ENCODE measurements at regions not wholly inside any gene's neighbourhood (a gene's known extent, or its start where the extent isn't known, plus 50 kb on each side); places are given as distances from the start of the nearest gene placed in this dataset.

DNA sequence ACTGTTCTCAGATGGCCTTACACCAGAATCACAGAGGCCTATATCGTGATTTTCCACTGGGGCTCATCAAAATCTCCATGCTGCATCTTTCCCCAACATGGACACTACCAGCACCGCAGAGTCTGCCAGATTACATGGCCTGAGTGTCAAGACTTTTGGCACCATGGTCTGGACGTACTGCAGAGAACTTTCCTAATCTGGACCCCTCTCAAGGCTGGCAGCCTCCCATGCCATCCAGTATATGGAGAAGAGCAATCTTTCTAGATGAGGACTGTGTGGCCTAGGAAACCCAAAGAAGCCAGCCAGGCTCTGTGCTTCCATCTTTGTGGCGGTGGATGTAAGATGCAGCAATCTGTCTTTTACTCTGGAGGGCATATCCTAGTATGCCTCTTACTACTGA lies 139.2 kb downstream of the ADAMTS15 start (continued):
- TF ChIP-seq, protein P1, sequence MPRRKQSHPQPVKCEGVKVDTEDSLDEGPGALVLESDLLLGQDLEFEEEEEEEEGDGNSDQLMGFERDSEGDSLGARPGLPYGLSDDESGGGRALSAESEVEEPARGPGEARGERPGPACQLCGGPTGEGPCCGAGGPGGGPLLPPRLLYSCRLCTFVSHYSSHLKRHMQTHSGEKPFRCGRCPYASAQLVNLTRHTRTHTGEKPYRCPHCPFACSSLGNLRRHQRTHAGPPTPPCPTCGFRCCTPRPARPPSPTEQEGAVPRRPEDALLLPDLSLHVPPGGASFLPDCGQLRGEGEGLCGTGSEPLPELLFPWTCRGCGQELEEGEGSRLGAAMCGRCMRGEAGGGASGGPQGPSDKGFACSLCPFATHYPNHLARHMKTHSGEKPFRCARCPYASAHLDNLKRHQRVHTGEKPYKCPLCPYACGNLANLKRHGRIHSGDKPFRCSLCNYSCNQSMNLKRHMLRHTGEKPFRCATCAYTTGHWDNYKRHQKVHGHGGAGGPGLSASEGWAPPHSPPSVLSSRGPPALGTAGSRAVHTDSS (tag by site-specific recombination; IDR thresholded peaks at IDR 0.05) = no peak
- no peak for TF ChIP-seq HOXA7 (CRISPR knock-in tag; IDR thresholded peaks at IDR 0.05; ENCODE audit: borderline replicate concordance)

DNA sequence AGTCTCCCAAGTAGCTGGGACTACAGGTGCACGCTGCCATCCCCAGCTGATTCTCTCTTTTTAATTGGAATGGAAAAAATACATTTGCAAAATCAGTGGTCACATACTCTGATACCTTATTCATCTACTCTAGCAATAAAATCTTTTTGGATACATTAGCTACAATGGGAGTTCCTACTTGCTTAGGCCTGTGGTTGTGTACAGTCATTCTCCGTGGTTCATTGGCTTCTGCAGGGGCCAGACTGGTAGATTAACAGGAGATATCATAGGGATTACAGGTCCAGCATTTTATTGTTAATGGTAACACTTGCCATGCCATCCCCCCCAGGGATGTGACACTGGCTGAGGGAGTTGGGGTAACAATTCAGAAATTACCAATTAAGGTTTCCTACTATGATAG lies 140.0 kb downstream of the ADAMTS15 start:
- TF ChIP-seq ZNF175 (tag by site-specific recombination; IDR thresholded peaks at IDR 0.05) = no peak
- Histone ChIP-seq H3K4me3 (ENCODE audit: low read depth, low read length) (no peak overlapping the region), H3K36me3 (ENCODE audit: control insufficient read depth in 2 of 2, insufficient read depth in 1 of 2, low read length in 2 of 2) (no peaks in the 10 kb centered on the region), H3K9me3 (ENCODE audit: control insufficient read depth, insufficient read depth, low read depth, low read length) (no peaks in the 10 kb centered on the region), H3K4me1 (ENCODE audit: control insufficient read depth, insufficient read depth, low read length) (no peaks in the 10 kb centered on the region), H3K27ac (ENCODE audit: extremely low read depth, low read depth, low read length) (no peak overlapping the region)
- CTCF ChIA-PET = no interaction called here
- POLR2A ChIA-PET = no interaction called here

DNA sequence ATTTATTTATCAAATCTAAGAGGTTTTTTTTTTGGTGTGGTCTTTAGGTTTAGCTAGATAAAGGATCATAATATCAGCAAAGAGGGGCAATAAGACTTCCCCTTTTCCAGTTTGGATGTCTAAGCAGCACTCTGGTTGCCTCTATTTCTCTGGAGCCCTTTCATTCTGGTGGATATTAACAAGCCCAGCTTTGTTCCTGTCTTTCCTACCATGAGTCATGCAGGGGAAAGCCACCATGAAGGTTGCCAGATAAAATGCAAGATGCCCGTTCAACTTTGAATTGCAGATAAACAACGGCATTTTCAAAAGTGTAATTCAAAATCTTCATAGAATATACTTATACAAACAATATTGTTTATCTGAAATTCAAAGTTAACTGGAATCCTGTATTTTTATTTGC lies 143.6 kb downstream of the ADAMTS15 start:
- Histone ChIP-seq H3K4me1 (ENCODE audit: control insufficient read depth, insufficient read depth, low read length) (no peaks in the 10 kb centered on the region), H3K36me3 (ENCODE audit: control insufficient read depth in 2 of 2, insufficient read depth in 1 of 2, low read length in 2 of 2) (no peaks in the 10 kb centered on the region), H3K9me3 (ENCODE audit: control insufficient read depth, insufficient read depth, low read depth, low read length) (no peaks in the 10 kb centered on the region), H3K4me3 (ENCODE audit: low read depth, low read length) (no peak overlapping the region), H3K27ac (ENCODE audit: extremely low read depth, low read depth, low read length) (no peak overlapping the region)
- POLR2A ChIA-PET = no interaction called here
- CTCF ChIA-PET = interaction anchor here (0.9 kb wide), 1 partner anchor 17 kb away, joined by 3 read pairs; no protein-coding TSS in a partner anchor
- TF ChIP-seq ZNF132 (tag by site-specific recombination; IDR thresholded peaks at IDR 0.05; ENCODE audit: borderline replicate concordance) = no peak

DNA sequence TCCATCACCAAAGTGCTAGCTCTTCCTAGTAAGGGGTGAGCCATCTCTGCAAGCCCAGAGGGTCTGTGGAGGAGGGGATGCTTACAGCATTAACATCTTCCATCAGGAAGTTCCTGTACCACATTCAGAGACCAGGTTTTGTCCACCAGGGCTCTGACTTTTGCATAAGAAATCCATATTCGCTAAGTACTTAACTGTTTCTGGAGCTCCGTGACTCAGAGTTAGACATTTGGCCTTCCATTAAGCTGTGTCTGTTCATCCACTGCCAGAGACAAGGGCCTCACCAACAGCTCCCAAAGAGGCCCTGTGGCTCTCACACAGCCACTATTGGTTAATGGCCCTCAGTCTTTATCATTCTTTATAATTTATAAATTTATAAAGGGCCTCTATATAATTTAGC lies 144.6 kb downstream of the ADAMTS15 start:
- CTCF ChIA-PET = interaction anchor here (0.6 to 1.5 kb wide), 5 partner anchors 8 to 158 kb away, joined by 3 read pairs; no protein-coding TSS in a partner anchor
- TF ChIP-seq ZSCAN23 (tag by site-specific recombination; IDR thresholded peaks at IDR 0.05) = no peak
- no peak for TF ChIP-seq ZNF335 (tag by site-specific recombination; conservative IDR thresholded peaks at IDR 0.05)
- no peak for TF ChIP-seq ZNF140 (tag by site-specific recombination; IDR thresholded peaks at IDR 0.05)
- TF ChIP-seq ZSCAN30 (tag by site-specific recombination; IDR thresholded peaks at IDR 0.05) = no peak
- no peak for TF ChIP-seq ZNF133 (tag by site-specific recombination; IDR thresholded peaks at IDR 0.05)
- no peak for TF ChIP-seq OVOL3 (tag by site-specific recombination; IDR thresholded peaks at IDR 0.05)
- no peak for TF ChIP-seq REPIN1 (tag by site-specific recombination; IDR thresholded peaks at IDR 0.05; ENCODE audit: low read depth)
- TF ChIP-seq, protein P2, sequence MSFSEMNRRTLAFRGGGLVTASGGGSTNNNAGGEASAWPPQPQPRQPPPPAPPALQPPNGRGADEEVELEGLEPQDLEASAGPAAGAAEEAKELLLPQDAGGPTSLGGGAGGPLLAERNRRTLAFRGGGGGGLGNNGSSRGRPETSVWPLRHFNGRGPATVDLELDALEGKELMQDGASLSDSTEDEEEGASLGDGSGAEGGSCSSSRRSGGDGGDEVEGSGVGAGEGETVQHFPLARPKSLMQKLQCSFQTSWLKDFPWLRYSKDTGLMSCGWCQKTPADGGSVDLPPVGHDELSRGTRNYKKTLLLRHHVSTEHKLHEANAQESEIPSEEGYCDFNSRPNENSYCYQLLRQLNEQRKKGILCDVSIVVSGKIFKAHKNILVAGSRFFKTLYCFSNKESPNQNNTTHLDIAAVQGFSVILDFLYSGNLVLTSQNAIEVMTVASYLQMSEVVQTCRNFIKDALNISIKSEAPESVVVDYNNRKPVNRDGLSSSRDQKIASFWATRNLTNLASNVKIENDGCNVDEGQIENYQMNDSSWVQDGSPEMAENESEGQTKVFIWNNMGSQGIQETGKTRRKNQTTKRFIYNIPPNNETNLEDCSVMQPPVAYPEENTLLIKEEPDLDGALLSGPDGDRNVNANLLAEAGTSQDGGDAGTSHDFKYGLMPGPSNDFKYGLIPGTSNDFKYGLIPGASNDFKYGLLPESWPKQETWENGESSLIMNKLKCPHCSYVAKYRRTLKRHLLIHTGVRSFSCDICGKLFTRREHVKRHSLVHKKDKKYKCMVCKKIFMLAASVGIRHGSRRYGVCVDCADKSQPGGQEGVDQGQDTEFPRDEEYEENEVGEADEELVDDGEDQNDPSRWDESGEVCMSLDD (tag by site-specific recombination; IDR thresholded peaks at IDR 0.05) = no peak
- TF ChIP-seq ZNF354C (tag by site-specific recombination; IDR thresholded peaks at IDR 0.05; ENCODE audit: borderline replicate concordance, low read depth) = no peak
- TF ChIP-seq, protein P3, sequence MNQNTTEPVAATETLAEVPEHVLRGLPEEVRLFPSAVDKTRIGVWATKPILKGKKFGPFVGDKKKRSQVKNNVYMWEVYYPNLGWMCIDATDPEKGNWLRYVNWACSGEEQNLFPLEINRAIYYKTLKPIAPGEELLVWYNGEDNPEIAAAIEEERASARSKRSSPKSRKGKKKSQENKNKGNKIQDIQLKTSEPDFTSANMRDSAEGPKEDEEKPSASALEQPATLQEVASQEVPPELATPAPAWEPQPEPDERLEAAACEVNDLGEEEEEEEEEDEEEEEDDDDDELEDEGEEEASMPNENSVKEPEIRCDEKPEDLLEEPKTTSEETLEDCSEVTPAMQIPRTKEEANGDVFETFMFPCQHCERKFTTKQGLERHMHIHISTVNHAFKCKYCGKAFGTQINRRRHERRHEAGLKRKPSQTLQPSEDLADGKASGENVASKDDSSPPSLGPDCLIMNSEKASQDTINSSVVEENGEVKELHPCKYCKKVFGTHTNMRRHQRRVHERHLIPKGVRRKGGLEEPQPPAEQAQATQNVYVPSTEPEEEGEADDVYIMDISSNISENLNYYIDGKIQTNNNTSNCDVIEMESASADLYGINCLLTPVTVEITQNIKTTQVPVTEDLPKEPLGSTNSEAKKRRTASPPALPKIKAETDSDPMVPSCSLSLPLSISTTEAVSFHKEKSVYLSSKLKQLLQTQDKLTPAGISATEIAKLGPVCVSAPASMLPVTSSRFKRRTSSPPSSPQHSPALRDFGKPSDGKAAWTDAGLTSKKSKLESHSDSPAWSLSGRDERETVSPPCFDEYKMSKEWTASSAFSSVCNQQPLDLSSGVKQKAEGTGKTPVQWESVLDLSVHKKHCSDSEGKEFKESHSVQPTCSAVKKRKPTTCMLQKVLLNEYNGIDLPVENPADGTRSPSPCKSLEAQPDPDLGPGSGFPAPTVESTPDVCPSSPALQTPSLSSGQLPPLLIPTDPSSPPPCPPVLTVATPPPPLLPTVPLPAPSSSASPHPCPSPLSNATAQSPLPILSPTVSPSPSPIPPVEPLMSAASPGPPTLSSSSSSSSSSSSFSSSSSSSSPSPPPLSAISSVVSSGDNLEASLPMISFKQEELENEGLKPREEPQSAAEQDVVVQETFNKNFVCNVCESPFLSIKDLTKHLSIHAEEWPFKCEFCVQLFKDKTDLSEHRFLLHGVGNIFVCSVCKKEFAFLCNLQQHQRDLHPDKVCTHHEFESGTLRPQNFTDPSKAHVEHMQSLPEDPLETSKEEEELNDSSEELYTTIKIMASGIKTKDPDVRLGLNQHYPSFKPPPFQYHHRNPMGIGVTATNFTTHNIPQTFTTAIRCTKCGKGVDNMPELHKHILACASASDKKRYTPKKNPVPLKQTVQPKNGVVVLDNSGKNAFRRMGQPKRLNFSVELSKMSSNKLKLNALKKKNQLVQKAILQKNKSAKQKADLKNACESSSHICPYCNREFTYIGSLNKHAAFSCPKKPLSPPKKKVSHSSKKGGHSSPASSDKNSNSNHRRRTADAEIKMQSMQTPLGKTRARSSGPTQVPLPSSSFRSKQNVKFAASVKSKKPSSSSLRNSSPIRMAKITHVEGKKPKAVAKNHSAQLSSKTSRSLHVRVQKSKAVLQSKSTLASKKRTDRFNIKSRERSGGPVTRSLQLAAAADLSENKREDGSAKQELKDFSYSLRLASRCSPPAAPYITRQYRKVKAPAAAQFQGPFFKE (tag by site-specific recombination; IDR thresholded peaks at IDR 0.05; ENCODE audit: borderline replicate concordance) = no peak
- TF ChIP-seq, protein P4, sequence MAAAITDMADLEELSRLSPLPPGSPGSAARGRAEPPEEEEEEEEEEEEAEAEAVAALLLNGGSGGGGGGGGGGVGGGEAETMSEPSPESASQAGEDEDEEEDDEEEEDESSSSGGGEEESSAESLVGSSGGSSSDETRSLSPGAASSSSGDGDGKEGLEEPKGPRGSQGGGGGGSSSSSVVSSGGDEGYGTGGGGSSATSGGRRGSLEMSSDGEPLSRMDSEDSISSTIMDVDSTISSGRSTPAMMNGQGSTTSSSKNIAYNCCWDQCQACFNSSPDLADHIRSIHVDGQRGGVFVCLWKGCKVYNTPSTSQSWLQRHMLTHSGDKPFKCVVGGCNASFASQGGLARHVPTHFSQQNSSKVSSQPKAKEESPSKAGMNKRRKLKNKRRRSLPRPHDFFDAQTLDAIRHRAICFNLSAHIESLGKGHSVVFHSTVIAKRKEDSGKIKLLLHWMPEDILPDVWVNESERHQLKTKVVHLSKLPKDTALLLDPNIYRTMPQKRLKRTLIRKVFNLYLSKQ (tag by site-specific recombination; IDR thresholded peaks at IDR 0.05; ENCODE audit: borderline replicate concordance) = no peak
- H3K36me3 ChIP-seq (ENCODE audit: control insufficient read depth in 2 of 2, insufficient read depth in 1 of 2, low read length in 2 of 2) = no peaks in the 10 kb centered on the region

More for the DNA sequence above, 144.6 kb downstream of the ADAMTS15 start:
- Histone ChIP-seq H3K4me1 (ENCODE audit: control insufficient read depth, insufficient read depth, low read length) (no peaks in the 10 kb centered on the region), H3K27ac (ENCODE audit: extremely low read depth, low read depth, low read length) (no peak overlapping the region), H3K4me3 (ENCODE audit: low read depth, low read length) (no peak overlapping the region), H3K9me3 (ENCODE audit: control insufficient read depth, insufficient read depth, low read depth, low read length) (no peaks in the 10 kb centered on the region)
- POLR2A ChIA-PET = no interaction called here
